Large intestine (tissue), 3 donors: ENCODE measurements at regions not wholly inside any gene's neighbourhood (a gene's known extent, or its start where the extent isn't known, plus 50 kb on each side); places are given as distances from the start of the nearest gene placed in this dataset.

Experiments
- DNase-seq, 2 donors: peaks; one replicate each; pipeline versions ENCODE4 v3.0.0 to v3.0.0-alpha.2; 2013
- H3K27ac ChIP-seq: one replicate; pipeline ENCODE4 v1.5.1; 2013; ENCODE audit warnings: low read length
- H3K27me3 ChIP-seq: 2 replicates; pipeline ENCODE4 v1.6.1; 2013; ENCODE audit warnings: low read length; ENCODE audit not compliant: control insufficient read depth, insufficient read depth
- H3K36me3 ChIP-seq: 2 replicates; pipeline ENCODE4 v1.6.1; 2013; ENCODE audit warnings: low read length; ENCODE audit not compliant: control insufficient read depth, insufficient read depth
- H3K4me1 ChIP-seq: one replicate; pipeline ENCODE4 v1.6.1; 2013; ENCODE audit warnings: low read length; ENCODE audit not compliant: control insufficient read depth, insufficient read depth
- H3K4me3 ChIP-seq: one replicate; pipeline ENCODE4 v1.5.1; 2013; ENCODE audit warnings: low read length
- H3K9me3 ChIP-seq: one replicate; pipeline ENCODE4 v1.6.1; 2013; ENCODE audit warnings: mild to moderate bottlenecking, low read depth, low read length, moderate library complexity; ENCODE audit not compliant: control insufficient read depth
- WGBS: methylation state at CpG from one replicate; pipeline ENCODE4 v1.1.5; 2013; ENCODE audit warnings: low lambda C conversion rate; ENCODE audit not compliant: insufficient coverage; 5-methylcytosine and 5-hydroxymethylcytosine counted together

DNA sequence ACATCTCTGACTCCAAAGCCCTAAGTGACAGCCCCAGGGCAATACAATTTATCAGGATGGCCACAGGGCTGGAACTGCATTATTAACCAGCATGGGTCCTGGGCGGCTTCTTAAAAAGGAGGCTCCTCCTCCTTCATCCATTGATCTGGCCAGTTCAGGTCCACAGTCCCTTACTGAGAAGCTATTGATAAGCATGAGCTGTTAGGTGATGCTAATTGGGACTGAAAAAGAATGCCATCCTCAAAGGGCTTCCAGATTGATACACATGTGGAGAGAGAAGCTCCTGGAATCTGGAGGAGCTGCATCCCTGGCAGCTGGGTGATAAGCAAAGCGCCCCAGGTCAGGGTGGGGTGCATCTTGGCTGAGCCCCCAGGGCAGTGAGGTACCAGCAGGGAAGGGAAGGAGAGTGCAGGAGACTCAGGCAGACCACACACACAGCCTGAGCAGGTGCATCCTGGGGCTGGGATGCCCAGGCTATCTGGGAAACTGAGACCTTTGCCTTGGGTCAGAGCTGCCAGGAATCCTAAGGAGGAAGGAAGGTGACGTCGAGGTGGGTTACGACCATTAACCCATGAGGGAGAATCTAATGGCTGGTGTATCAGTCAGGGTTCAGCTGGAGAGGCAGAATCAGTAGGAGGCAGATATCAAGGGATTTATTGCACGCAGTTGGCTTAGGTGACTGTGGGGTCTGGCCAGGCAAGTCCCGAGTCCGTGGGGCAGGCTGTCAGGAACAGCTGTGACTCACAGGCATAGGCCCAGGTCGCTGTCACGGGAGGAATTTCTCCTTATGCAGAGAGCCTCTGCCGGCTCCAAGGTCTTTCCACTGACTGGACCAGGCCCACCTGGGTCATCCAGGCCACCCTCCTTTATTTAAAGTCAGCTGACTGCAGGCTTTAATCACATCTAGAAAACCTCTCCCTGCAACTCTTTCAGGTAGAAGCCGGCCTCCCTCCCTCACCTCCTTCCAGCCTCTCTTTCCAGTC, 261.2 kb downstream of the BMP7 start:
- WGBS = 100% methylated on average over 1 of the region's 12 CpGs
- Histone ChIP-seq H3K27ac (no peak overlapping the region), H3K27me3 (peaks cover 16% of the 10 kb centered on the region), H3K4me3 (no peak overlapping the region), H3K4me1 (no peaks in the 10 kb centered on the region), H3K9me3 (no peaks in the 10 kb centered on the region), H3K36me3 (no peaks in the 10 kb centered on the region)
- no peak for DNase-seq

DNA sequence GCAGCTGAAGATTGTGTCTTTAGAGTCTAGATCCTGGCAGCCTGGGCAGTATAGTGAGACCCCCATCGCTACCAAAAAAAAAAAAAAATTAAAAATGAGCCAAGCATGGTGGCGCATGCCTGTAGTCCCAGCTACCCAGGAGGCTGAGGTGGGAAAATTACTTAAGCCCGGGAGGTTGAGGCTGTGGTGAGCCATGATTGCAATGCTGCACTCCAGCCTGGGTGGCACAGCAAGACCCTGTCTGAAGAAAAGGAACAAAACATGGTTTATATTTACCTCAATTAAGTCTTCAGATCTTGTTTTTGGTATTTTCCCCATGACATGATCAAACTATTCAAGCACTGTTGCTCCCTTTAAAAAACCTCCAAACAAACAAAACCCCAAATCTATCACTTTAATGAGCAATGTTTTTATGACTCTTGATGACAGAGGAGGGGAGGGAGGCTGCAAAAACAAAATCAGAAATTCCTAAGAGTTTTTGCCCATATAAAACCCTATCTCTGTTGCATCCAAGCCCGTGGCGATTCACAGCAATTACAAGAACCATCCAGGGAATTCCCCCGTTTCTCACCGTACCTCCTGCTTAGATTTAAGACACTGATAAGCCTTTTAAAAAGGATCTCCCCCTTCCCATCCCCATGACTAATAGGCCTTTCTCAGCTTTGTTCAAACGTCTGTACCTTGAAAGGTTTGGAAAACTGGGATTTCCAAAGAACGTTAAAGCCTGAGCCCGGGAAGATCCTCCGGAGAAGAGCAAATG, 259.9 kb downstream of the BMP7 start:
- peaks cover 16% of the 10 kb centered on the region for H3K27me3 ChIP-seq
- H3K36me3 ChIP-seq = no peaks in the 10 kb centered on the region
- H3K9me3 ChIP-seq = no peaks in the 10 kb centered on the region
- WGBS = 22% methylated on average over 8 of the region's 11 CpGs
- H3K4me3 ChIP-seq = no peak overlapping the region
- no peak overlapping the region for H3K27ac ChIP-seq
- no peak for DNase-seq
- no peaks in the 10 kb centered on the region for H3K4me1 ChIP-seq

DNA sequence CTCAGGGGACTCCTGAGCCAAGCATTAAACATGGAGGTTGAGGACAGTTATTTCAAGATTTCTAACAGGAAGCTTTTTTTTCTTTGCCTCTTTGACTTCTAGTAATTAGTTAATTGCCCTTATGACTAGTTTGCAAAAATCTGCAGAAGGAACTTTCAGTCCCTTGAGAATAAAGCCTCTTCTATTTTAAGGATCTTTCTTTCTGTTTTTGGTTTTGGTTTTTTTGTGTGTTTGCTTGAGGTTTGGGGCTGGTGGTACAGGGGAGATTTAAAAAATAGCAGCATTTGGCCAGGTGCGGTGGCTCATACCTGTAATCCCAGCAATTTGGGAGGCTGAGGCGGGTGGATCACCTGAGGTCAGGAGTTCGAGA, 259.3 kb downstream of the BMP7 start:
- DNase-seq = no peak
- Histone ChIP-seq H3K4me3 (no peak overlapping the region), H3K27ac (no peak overlapping the region), H3K27me3 (peaks cover 16% of the 10 kb centered on the region), H3K4me1 (no peaks in the 10 kb centered on the region), H3K9me3 (no peaks in the 10 kb centered on the region), H3K36me3 (no peaks in the 10 kb centered on the region)
- no CpG with 5 or more reads among the region's 3 CpGs for WGBS

GRCh38 chr20:57008217-57008616, 258.2 kb downstream of the BMP7 start:
- Histone ChIP-seq H3K4me1 (no peaks in the 10 kb centered on the region), H3K36me3 (no peaks in the 10 kb centered on the region), H3K4me3 (no peak overlapping the region), H3K27me3 (peaks cover 20% of the 10 kb centered on the region), H3K27ac (no peak overlapping the region), H3K9me3 (no peaks in the 10 kb centered on the region)
- no peak for DNase-seq
- 50% methylated on average over 1 of the region's 3 CpGs for WGBS

- DNase-seq = no peak
- Histone ChIP-seq H3K4me1 (no peaks in the 10 kb centered on the region), H3K36me3 (no peaks in the 10 kb centered on the region), H3K9me3 (no peaks in the 10 kb centered on the region), H3K27me3 (peaks cover 28% of the 10 kb centered on the region), H3K4me3 (no peak overlapping the region), H3K27ac (no peak overlapping the region)
- WGBS = 80% methylated on average over 2 of the region's 3 CpGs
Measured at GRCh38 chr20:57009355-57009754, 257.1 kb downstream of the BMP7 start.

DNA sequence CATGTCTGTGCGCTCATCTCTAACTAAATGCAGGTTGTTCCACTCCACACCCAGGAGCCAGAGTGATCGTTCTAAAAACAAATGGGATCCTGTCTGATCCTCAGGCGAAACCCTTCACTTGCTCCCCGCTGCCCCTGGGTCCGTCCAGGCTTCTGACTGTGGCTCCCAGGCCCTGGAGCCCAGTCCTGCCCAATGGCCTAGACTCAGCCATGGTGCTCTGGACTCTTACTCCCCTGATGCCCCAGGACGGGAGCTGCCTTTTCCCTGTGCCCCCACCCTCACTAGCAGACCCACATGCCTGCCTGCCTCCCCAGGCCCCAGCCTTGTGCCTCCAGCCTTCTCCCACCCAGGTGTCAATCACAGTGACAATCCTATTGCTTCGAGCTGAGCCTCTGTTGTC, 256.7 kb downstream of the BMP7 start:
- no CpG with 5 or more reads among the region's 7 CpGs for WGBS
- no peak overlapping the region for H3K27ac ChIP-seq
- H3K27me3 ChIP-seq = peaks cover 32% of the 10 kb centered on the region
- no peak overlapping the region for H3K4me3 ChIP-seq
- DNase-seq = no peak
- no peaks in the 10 kb centered on the region for H3K36me3 ChIP-seq
- no peaks in the 10 kb centered on the region for H3K9me3 ChIP-seq
- H3K4me1 ChIP-seq = no peaks in the 10 kb centered on the region

- H3K27ac ChIP-seq = no peak overlapping the region
Measured at GRCh38 chr20:57012691-57013090, 253.8 kb downstream of the BMP7 start.

GRCh38 chr20:57013217-57013616, 253.2 kb downstream of the BMP7 start:
- WGBS = 71% methylated on average over 1 of the region's 1 CpG
- no peaks in the 10 kb centered on the region for H3K4me1 ChIP-seq
- H3K27ac ChIP-seq = no peak overlapping the region
- H3K9me3 ChIP-seq = no peaks in the 10 kb centered on the region
- no peaks in the 10 kb centered on the region for H3K36me3 ChIP-seq
- H3K4me3 ChIP-seq = no peak overlapping the region
- H3K27me3 ChIP-seq = peaks cover 27% of the 10 kb centered on the region
- DNase-seq = no peak

More at GRCh38 chr20:57012691-57013090, 253.8 kb downstream of the BMP7 start:
- no peaks in the 10 kb centered on the region for H3K4me1 ChIP-seq
- 75% methylated on average over 2 of the region's 6 CpGs for WGBS
- H3K27me3 ChIP-seq = peaks cover 28% of the 10 kb centered on the region
- no peaks in the 10 kb centered on the region for H3K36me3 ChIP-seq
- no peak for DNase-seq
- no peak overlapping the region for H3K4me3 ChIP-seq
- H3K9me3 ChIP-seq = no peaks in the 10 kb centered on the region

DNA sequence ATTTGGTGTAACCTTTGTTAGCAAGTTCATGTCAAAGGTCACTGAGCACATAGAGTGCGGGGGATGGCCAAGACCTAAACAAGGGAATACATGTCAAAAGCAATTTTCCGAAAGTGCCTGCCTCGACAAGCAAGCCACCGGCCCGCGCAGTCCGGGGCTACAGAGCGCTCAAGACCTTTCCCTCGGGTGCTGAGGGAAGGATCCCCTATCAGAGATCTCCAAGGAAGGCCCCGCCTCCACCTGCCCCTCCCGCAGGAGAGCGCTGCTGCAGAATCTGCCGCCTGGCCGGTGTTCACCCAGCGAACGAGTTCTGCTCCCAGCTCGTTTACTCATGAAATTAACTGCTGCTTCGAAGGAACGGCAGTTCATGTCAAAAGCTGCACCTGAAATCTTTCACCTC, 252.7 kb downstream of the BMP7 start:
- Histone ChIP-seq H3K9me3 (no peaks in the 10 kb centered on the region), H3K4me3 (no peak overlapping the region), H3K27me3 (peaks cover 27% of the 10 kb centered on the region), H3K27ac (no peak overlapping the region), H3K36me3 (no peaks in the 10 kb centered on the region), H3K4me1 (no peaks in the 10 kb centered on the region)
- DNase-seq = no peak
- no CpG with 5 or more reads among the region's 19 CpGs for WGBS

DNA sequence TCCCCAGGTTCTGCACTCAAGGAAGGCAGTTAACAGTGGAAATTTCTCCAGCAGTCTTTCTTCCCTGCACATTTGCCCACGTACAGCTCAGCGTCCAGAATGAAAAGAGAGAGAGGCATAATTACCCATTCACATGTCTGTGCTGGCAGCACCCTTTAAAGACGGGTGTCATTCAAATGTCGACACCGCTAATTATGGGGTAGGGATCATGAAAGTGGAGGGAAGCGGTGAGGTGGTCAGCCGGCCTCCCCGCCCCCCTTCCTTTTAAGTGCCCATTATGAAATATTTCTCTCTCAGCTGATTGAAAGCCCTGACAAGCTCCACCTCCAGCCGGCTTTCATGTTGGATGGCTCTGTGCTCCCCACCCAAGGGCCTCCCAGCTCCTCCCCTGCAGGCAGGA, 246.1 kb downstream of the BMP7 start:
- Histone ChIP-seq H3K27ac (no peak overlapping the region), H3K4me1 (no peaks in the 10 kb centered on the region), H3K9me3 (no peaks in the 10 kb centered on the region), H3K27me3 (peaks cover 24% of the 10 kb centered on the region), H3K36me3 (no peaks in the 10 kb centered on the region), H3K4me3 (no peak overlapping the region)
- no CpG with 5 or more reads among the region's 9 CpGs for WGBS
- DNase-seq = no peak
